Glomerular visceral epithelial cell (primary cell): ENCODE measurements at regions not wholly inside any gene's neighbourhood (a gene's known extent, or its start where the extent isn't known, plus 50 kb on each side); places are given as distances from the start of the nearest gene placed in this dataset.
"Not testable (repeated sequence)": the region's sequence is repeated elsewhere in the genome, so short reads cannot be mapped to it uniquely, and the experiment has no call there.

Experiments
- DNase-seq: peaks from one replicate; pipeline ENCODE4 v3.0.0-alpha.2; 2016; ENCODE audit errors: extremely low spot score

- not testable (repeated sequence) for DNase-seq
Measured at GRCh38 chr1:149275802-149276201, 172.5 kb upstream of the NBPF9 start.

- DNase-seq: not testable (repeated sequence)
Measured at GRCh38 chr1:149276496-149276895, 173.1 kb upstream of the NBPF9 start.

DNA sequence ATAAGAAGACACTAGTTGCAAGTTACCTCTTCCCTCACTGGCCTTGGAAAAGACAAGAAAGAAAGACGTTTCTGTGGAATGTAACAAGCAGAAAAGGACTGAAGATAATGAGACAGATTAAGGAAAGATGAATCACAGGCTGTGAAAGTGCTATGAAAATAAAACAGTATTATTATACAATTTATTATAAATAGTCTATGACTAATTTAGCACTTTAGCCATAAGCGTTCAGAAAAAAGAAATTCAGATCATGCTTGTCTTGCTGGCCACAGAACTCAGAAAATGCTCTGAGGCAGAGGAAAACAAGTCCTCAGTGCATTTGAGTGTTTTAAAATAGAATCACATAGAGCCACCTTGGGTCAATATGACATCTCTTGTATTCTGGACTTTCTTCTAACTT, 174.8 kb upstream of the NBPF9 start:
- DNase-seq: not testable (repeated sequence)

DNA sequence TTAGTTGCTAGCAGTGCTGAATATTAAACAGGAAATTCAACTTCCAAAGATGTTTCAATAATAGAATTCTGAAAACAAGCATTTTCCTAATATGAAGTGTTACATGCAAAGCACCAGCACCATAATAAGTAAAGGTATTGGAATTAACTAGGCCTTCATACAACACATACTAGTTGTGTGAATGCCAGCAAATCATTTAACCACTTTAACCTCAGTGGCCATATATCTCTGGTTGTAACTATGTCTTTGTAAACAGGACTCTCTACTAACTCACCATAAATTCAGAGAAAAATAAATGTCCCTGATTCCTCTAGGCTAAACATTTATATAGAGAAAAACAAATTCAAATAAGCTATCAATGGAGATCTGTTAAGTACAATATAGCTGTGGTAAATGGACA, 175.7 kb upstream of the NBPF9 start:
- not testable (repeated sequence) for DNase-seq

DNA sequence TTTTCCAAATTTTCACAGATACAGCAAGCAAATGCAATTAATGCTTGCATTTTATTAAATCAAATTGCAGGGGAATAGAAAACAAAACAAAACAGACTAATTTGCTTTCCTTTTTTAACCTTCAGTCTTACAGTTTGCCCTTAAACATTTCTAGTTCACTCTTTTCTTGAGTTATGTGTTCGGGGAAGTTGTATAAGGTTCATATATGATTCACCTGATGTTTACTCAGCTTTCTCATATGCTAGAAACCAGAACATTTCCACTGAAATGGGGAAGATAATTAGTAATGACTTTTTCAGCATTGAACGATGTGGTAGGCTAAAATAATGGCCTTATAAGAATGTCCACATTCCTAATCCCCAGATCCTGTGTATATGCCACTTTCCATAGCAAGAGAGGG, 176.2 kb upstream of the NBPF9 start:
- DNase-seq: not testable (repeated sequence)

- not testable (repeated sequence) for DNase-seq
Measured at GRCh38 chr1:149284773-149285172, 181.4 kb upstream of the NBPF9 start.

DNA sequence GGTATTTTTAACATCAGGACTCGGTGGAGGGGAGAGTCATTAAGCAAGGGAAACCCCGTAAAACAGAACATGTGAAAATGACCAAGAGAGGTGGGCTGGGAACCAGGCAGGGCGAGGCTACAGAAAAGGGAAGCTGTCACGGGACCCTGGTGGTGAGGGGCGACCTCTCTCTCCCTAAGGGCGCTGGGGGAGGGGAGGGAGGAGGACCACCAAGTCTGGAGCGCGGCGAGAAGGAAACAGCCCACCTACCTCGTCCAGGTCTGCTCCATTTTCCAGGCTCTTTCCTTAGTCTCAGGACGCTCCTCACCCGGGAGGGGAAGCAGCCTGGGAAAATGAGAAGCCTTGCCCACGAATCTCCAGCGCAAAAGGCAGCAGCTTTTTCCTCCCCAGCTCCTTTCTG, 181.9 kb upstream of the NBPF9 start:
- not testable (repeated sequence) for DNase-seq

GRCh38 chr1:149285638-149286037, 182.3 kb upstream of the NBPF9 start:
- DNase-seq: not testable (repeated sequence)

- DNase-seq: not testable (repeated sequence)
Measured at GRCh38 chr1:149288580-149288979, 185.2 kb upstream of the NBPF9 start.

DNA sequence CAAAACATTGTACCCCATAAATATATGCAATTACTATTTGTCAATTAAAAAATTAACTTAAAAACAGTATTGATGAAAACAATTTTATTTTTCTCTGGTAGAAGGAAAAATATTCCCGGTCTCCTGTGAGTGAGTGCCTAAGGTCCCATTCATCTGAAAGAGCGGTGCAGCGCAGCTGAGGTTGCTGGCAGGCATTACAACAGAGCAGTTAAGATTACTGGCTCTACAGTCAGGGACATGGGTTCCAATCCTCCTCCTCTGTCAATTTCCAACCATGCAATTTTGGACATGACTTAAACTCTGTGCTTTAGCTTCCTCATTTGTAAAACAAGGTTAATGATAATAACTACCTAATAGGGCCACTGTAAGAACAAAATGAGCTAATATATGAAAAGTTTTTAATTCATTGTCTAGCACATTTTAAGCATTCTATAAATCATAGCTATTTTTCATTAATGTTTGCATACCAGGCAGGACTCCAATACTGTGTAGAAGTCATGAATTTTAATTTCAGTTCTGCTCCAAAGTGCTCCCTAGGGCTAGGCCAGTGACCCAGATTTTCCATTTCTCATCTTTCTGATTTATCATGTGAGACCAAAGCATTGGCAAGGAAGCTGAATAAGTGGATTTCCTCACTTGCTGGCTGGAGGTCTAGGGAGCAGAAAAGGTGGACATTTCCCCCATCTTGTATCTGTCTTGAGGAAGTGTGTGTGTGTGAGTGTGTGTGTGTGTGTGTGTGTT, 174.2 kb upstream of the NBPF19 start:
- not testable (repeated sequence) for DNase-seq

- not testable (repeated sequence) for DNase-seq
Measured at GRCh38 chr1:149301282-149301681, 173.6 kb upstream of the NBPF19 start.

DNA sequence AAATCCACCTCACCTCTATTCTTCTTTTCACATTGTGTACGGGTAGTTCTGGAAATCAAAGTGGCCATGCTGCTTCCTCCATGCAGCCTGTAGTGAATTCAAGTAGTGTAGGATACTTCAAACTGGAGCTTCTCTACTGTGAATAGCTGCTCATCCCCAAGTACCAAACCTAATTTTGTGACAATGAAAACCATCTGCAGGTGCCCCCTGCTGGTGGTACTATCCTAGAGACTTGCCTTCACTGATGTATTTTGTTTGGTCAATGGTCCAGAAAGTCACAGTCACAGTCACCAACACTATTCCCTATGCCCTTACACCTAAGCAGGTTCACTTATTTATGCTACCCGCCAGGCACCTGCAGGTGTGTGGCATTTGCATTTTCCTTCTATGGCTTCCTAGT, 170.0 kb upstream of the NBPF19 start:
- DNase-seq: not testable (repeated sequence)

GRCh38 chr1:149307640-149308039, 167.2 kb upstream of the NBPF19 start:
- not testable (repeated sequence) for DNase-seq

DNA sequence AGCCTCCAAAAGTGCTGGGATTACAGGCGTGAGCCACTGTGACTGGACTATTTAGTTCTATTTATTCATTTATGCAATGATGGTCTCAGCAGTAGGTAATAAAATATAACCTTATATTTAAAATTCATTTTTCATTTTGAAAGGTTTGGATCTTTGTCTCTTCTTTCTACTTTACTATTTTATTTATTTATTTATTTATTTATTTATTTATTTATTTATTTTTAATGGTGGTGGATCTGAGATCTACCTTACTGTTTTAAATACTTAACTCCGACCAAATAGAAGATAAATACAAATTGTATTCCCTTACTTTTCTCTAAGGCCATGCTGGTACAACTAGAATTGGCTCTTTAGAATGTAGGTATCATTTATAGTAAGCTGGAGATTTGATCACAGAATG, 159.9 kb upstream of the NBPF19 start:
- DNase-seq: not testable (repeated sequence)

DNA sequence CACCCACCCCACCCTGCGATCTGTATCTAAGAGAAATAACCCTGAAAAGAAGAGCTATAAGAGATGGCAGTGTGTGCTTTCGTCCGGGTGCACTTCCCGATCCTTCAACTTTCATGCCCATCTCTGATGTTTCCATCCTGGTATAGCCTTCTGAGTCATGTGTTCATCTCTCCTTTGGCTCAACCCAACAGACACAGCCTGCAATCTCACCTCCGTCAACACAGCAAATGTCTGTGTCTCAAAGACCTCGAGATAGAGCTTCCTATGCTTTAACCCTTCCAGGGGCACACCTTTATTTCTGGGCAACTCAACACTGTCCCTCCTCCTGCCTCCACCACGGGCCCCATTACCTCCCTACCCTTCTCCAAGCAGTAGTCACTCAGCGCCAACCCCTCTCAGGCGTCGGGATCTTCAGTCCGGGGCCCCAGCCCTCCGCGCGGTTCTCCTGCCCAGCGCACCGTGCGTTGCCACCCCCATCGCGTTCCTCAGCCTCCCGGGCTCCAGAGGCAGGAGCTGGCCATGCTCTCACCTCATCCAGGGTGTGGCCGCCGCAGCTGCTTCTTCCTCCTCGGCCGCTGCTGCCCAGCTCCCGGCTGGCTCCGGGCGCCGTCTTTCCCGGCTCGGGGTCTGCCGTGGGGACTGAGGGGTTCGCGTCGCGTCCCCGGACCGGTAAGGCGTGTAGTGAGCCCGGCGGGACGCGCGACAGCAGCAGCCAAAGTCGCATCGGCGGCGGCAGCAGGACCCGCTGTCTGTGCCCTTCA, 153.7 kb upstream of the NBPF19 start:
- DNase-seq: not testable (repeated sequence)

DNA sequence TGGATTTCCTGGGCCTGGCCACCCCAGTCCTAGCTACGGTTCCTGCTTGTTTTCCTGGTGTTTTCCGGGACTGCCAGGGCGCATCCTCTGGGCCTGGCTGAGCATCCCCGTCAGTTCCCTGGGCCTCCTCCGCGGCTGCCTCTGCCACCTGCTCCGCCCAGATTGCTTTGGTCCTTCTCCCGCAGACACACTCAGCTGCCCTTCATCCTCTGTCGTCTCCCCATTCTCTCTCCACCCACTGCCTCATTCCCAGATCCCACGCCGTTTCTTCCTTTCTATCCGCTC, 153.2 kb upstream of the NBPF19 start:
- not testable (repeated sequence) for DNase-seq

DNA sequence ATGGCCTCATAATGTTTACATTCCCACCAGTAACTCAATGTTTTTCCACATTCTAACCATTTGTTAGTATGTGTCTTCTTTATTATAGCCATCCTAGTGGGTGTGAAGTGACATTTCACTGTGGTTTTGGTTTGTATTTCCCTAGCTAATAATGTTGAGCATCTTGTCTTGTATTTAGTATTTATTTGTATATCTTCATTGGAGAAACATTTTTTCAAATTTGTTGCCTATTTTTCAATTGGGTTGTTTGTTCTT, 144.8 kb upstream of the NBPF19 start:
- DNase-seq: not testable (repeated sequence)

DNA sequence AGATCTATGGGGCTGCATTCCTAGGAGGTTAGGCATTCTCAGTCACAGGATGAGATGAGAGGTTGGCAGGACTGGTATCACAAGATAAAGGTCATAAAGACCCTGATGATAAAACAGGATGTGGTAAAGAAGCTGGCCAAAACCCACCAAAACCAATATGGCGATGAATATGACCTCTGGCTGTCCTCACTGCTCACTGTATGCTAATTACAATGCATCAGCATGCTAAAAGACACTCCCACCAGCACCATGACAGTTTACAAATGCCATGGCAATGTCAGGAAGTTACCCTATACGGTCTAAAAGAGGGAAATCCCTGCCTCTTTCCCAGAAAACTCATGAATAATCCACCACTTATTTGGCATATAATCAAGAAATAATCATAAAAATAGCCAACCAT, 138.8 kb upstream of the NBPF19 start:
- DNase-seq: not testable (repeated sequence)

GRCh38 chr1:149338221-149338691, 136.6 kb upstream of the NBPF19 start:
- not testable (repeated sequence) for DNase-seq

DNA sequence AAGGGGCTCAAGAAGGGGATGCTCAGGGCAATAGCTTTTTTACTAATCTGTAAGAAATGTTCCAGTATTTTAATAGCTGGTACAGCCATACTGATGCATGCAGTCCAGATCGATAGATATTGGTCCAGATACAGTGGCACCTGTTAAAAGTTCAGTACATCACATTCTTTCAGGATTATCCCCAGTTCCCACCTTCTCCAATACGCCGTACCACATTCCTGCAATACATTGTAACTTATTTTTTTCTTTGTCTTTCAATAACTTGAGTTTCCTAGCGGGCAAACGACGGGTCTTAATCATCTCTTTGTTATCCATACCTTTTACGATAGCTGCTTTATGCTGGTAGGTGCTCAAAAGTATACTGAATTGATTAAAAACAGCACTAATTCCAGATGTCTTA, 136.1 kb upstream of the NBPF19 start:
- DNase-seq: not testable (repeated sequence)

DNA sequence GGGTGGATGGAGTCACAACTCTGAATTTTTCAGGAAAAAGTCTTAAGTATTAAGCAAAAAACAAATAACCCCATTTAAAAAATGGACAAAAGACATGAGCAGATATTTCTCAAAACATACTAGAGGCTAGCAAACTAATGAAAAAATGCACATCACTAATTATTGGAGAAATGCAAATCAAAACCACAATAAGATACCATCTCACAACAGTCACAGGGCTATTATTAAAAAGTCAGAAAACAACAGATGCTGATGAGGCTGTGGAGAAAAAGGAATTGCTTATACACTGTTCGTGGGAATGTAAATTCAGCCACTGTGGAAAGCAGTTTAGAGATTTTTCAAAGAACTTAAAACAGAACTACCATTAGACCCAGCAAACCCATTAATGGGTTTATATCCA, 125.4 kb upstream of the NBPF19 start:
- not testable (repeated sequence) for DNase-seq

DNA sequence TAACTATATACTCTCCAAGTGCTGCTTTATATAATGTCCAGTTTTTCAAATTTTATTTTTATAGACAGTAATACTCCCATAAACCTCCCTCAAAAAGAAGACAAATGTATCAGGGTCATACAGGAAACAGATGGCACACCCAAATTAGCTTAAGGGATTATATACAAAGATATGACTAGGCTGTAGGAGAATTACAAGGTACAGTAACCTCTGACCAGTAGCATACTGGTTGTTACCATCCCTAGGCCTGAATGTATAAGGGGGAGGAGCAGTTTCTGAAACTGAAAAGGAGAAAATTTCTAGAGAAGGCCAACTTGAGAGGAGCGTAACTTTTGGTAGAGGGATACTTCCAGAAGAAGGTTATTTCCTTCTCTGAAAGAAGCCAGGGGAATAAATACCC, 122.6 kb upstream of the NBPF19 start:
- not testable (repeated sequence) for DNase-seq

DNA sequence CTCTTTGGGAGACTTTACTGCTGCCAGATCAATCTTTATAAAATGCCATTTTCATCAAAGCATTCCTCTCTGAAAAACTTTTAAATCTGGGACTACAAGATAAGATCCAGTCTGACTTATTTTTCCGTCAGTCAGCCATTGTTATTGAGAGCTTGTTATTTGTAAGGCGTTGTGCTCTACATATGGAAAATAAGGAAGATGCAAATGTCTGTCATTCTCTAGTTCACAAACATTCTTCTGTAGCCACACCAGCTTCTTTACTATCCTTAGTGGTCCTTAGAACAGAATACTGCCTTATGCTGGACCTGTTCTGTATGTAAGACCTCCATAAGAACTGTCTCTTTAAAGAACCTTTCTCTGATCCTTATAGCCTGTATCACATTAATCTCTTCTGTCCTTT, 120.3 kb upstream of the NBPF19 start:
- DNase-seq: not testable (repeated sequence)
